Parathyroid adenoma (tissue), 2 donors: ENCODE measurements at regions not wholly inside any gene's neighbourhood (a gene's known extent, or its start where the extent isn't known, plus 50 kb on each side); places are given as distances from the start of the nearest gene placed in this dataset.

Source experiments
- H2AFZ ChIP-seq: fragments of 300-600 bp; sonication (generic); one replicate; pipeline ENCODE4 v1.7.0; 2017; ENCODE audit warnings: antibody characterized with exemption, mild to moderate bottlenecking
- H3K27ac ChIP-seq: fragments of 300-600 bp; sonication (generic); one replicate; pipeline ENCODE4 v1.7.0; 2017
- H3K27me3 ChIP-seq: fragments of 300-600 bp; sonication (generic); one replicate; pipeline ENCODE4 v1.7.0; 2017; ENCODE audit warnings: low read length; ENCODE audit not compliant: control insufficient read depth, insufficient read depth
- H3K36me3 ChIP-seq: fragments of 300-600 bp; sonication (generic); one replicate; pipeline ENCODE4 v1.7.0; 2017; ENCODE audit warnings: low read length; ENCODE audit not compliant: control insufficient read depth, insufficient read depth
- H3K4me1 ChIP-seq: fragments of 300-600 bp; sonication (generic); one replicate; pipeline ENCODE4 v1.7.0; 2017; ENCODE audit warnings: control low read depth
- H3K4me2 ChIP-seq: fragments of 300-600 bp; sonication (generic); one replicate; pipeline ENCODE4 v1.7.0; 2017; ENCODE audit warnings: low read length
- H3K4me3 ChIP-seq: fragments of 300-600 bp; sonication (generic); one replicate; pipeline ENCODE4 v1.7.0; 2017; ENCODE audit warnings: low read depth, low read length
- H3K79me2 ChIP-seq: fragments of 300-600 bp; sonication (generic); one replicate; pipeline ENCODE4 v1.7.0; 2017; ENCODE audit warnings: control low read depth
- H3K9ac ChIP-seq: fragments of 300-600 bp; sonication (generic); one replicate; pipeline ENCODE4 v1.7.0; 2017; ENCODE audit warnings: mild to moderate bottlenecking
- H3K9me3 ChIP-seq: fragments of 300-600 bp; sonication (generic); one replicate; pipeline ENCODE4 v1.7.0; 2017; ENCODE audit warnings: low read length; ENCODE audit not compliant: control insufficient read depth
- CTCF ChIP-seq: fragments of 300-600 bp; sonication (generic); IDR thresholded peaks from one replicate; pipeline ENCODE4 v1.7.0; 2017; ENCODE audit warnings: antibody characterized with exemption, mild to moderate bottlenecking
- donor health status: primary hyperparathyroidism.

GRCh38 chr11:80338231-80338630 lies 897.4 kb upstream of the TENM4 start:
- H3K9ac ChIP-seq, result no peak overlapping the region
- no peak overlapping the region for H3K4me3 ChIP-seq
- H3K36me3 ChIP-seq, result no peaks in the 10 kb centered on the region
- H3K4me2 ChIP-seq, result no peak overlapping the region
- no peaks in the 10 kb centered on the region for H3K9me3 ChIP-seq
- no peak overlapping the region for H3K27ac ChIP-seq
- no peak overlapping the region for H2AFZ ChIP-seq
- H3K4me1 ChIP-seq, result no peaks in the 10 kb centered on the region
- TF ChIP-seq CTCF, result no peak
- no peaks in the 10 kb centered on the region for H3K79me2 ChIP-seq
- H3K27me3 ChIP-seq, result no peaks in the 10 kb centered on the region

- no peak overlapping the region for H3K4me3 ChIP-seq
- TF ChIP-seq CTCF, result no peak
These were observed 890.9 kb upstream of the TENM4 start for GRCh38 chr11:80331694-80332093.

GRCh38 chr11:80330264-80330663 lies 889.4 kb upstream of the TENM4 start:
- Histone ChIP-seq H3K4me1 (no peaks in the 10 kb centered on the region), H3K4me2 (no peak overlapping the region), H3K9me3 (no peaks in the 10 kb centered on the region), H2AFZ (no peak overlapping the region), H3K79me2 (no peaks in the 10 kb centered on the region), H3K4me3 (no peak overlapping the region), H3K27me3 (no peaks in the 10 kb centered on the region), H3K36me3 (no peaks in the 10 kb centered on the region), H3K9ac (no peak overlapping the region), H3K27ac (no peak overlapping the region)
- TF ChIP-seq CTCF, result no peak

More at GRCh38 chr11:80331694-80332093, 890.9 kb upstream of the TENM4 start:
- Histone ChIP-seq H3K27me3 (no peaks in the 10 kb centered on the region), H3K27ac (no peak overlapping the region), H3K36me3 (no peaks in the 10 kb centered on the region), H3K79me2 (no peaks in the 10 kb centered on the region), H2AFZ (no peak overlapping the region), H3K9me3 (no peaks in the 10 kb centered on the region), H3K4me2 (no peak overlapping the region), H3K9ac (no peak overlapping the region), H3K4me1 (no peaks in the 10 kb centered on the region)

GRCh38 chr11:80328774-80329173 lies 887.9 kb upstream of the TENM4 start:
- Histone ChIP-seq H3K27me3 (no peaks in the 10 kb centered on the region), H3K9me3 (no peaks in the 10 kb centered on the region), H3K36me3 (no peaks in the 10 kb centered on the region), H3K4me2 (no peak overlapping the region), H3K79me2 (no peaks in the 10 kb centered on the region), H3K4me3 (no peak overlapping the region), H3K4me1 (no peaks in the 10 kb centered on the region), H3K9ac (no peak overlapping the region), H2AFZ (no peak overlapping the region), H3K27ac (no peak overlapping the region)
- no peak for TF ChIP-seq CTCF

- no peak overlapping the region for H2AFZ ChIP-seq
- H3K79me2 ChIP-seq, result no peaks in the 10 kb centered on the region
- no peaks in the 10 kb centered on the region for H3K27me3 ChIP-seq
- no peaks in the 10 kb centered on the region for H3K36me3 ChIP-seq
- no peak for TF ChIP-seq CTCF
- no peak overlapping the region for H3K4me3 ChIP-seq
- H3K4me2 ChIP-seq, result no peak overlapping the region
- H3K27ac ChIP-seq, result no peak overlapping the region
- no peaks in the 10 kb centered on the region for H3K9me3 ChIP-seq
- H3K9ac ChIP-seq, result no peak overlapping the region
- no peaks in the 10 kb centered on the region for H3K4me1 ChIP-seq
These were observed 887.3 kb upstream of the TENM4 start for GRCh38 chr11:80327956-80328614.
